NT2/D1 (cell line): ENCODE measurements at regions not wholly inside any gene's neighbourhood (a gene's known extent, or its start where the extent isn't known, plus 50 kb on each side); places are given as distances from the start of the nearest gene placed in this dataset.

Experiments
- DNase-seq: peaks from one replicate; pipeline ENCODE4 v3.0.0-alpha.2; 2011; ENCODE audit warnings: low read depth, low spot score
- H3K27me3 ChIP-seq: 2 replicates; pipeline ENCODE4 v1.6.0; 2011; ENCODE audit warnings: mild to moderate bottlenecking; ENCODE audit not compliant: insufficient read length, insufficient read depth
- H3K36me3 ChIP-seq: 2 replicates; pipeline ENCODE4 v1.6.1; 2011; ENCODE audit warnings: mild to moderate bottlenecking, low read length, mixed read lengths; ENCODE audit not compliant: insufficient read depth, insufficient read length
- H3K4me1 ChIP-seq: 2 replicates; pipeline ENCODE4 v1.5.1; 2011; ENCODE audit not compliant: insufficient read depth, insufficient read length
- H3K4me3 ChIP-seq: 2 replicates; pipeline ENCODE4 v1.5.1; 2011; ENCODE audit warnings: low read depth; ENCODE audit not compliant: insufficient read length
- H3K9ac ChIP-seq: 2 replicates; pipeline ENCODE4 v1.6.0; 2011; ENCODE audit warnings: low read depth; ENCODE audit not compliant: insufficient read length
- H3K9me3 ChIP-seq: 2 replicates; pipeline ENCODE4 v1.5.1; 2011; ENCODE audit warnings: mild to moderate bottlenecking, low read length; ENCODE audit not compliant: insufficient read depth
- SUZ12 ChIP-seq: IDR thresholded peaks from 2 replicates; pipeline ENCODE4 v1.6.1; 2011; ENCODE audit not compliant: insufficient read length, insufficient read depth; ENCODE audit errors: extremely low read depth
- YY1 ChIP-seq: IDR thresholded peaks from 2 replicates; pipeline ENCODE4 v1.6.1; 2011; ENCODE audit not compliant: insufficient read length, insufficient read depth
- ZNF274 ChIP-seq: IDR thresholded peaks from 2 replicates; pipeline ENCODE4 v1.6.1; 2011; ENCODE audit warnings: mild to moderate bottlenecking, low read depth, low read length

DNA sequence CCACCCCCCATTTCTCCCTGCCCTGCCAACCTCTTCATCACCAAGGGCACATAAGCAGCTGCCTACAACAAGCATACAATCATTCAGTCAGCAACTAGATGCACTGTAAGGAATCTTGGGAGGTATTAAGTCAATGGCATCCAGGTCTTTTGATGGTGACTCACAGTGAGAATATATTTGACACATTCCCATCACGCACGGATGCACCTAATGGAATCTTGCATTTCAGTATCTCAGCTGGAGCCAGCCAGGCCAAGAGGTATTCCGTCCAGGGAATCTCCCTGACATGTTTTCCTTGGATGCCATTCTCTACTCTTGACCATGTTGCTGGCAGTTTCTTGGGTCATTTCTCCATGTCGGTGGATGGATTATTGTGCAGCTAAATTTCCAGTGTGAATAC lies 73.9 kb upstream of the CAPRIN2 start:
- DNase-seq, result no peak
- no peaks in the 10 kb centered on the region for H3K4me1 ChIP-seq
- H3K27me3 ChIP-seq, result peaks cover 34% of the 10 kb centered on the region
- H3K9ac ChIP-seq, result no peak overlapping the region
- no peaks in the 10 kb centered on the region for H3K36me3 ChIP-seq
- TF ChIP-seq SUZ12 (no peak), YY1 (no peak), ZNF274 (no peak)
- H3K9me3 ChIP-seq, result peaks cover 8% of the 10 kb centered on the region; the same call in 1 of the 2 replicates
- no peak overlapping the region for H3K4me3 ChIP-seq

DNA sequence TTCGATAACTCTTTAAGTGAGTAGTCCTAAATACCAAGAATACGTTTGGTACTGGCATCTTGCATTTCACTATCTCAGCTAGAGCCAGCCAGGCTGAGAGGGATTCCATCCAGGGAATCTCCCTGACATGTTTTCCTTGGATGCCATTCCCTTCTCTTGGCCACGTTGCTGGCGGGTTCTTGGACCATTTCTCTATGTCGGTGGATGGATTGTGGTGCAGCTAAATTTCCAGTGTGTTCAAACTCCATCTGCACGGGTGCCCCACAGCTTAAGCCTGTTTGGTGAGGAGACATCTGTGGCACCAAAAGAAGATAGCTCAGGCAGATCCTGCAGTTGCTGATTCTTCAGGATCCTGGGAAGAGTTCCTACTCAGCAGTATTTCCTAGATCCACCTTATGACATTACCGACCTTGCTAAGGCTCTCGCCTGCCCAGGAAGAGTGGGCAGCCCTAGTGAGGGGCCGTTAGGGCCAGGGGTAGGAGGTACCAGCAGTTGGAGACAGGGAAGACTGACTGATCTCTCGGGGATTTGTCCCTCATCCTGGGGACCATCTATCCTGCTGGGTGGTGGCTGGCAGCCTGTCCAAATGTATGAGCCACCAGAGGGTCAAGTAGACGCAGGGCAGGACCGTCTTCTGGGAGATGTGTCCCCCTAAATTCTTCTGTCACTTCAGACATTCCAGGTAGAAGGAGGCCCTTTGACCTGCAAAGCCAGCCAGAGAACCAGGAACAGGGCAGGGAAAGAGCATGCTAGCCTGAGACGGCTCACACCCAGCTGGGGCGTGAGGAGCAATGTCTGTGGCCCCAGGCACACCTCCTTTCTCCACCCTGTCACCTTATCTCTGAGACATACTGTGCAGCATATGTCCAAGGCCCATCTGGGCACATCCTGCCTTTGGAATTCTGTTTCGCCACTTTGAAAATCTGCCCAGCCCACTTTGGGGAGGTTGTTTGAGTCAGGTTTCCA lies 72.6 kb upstream of the CAPRIN2 start:
- no peaks in the 10 kb centered on the region for H3K9me3 ChIP-seq
- H3K36me3 ChIP-seq, result no peaks in the 10 kb centered on the region
- TF ChIP-seq SUZ12 (no peak), YY1 (no peak), ZNF274 (no peak)
- no peak for DNase-seq
- no peak overlapping the region for H3K4me3 ChIP-seq
- no peaks in the 10 kb centered on the region for H3K4me1 ChIP-seq
- H3K27me3 ChIP-seq, result peaks cover 39% of the 10 kb centered on the region
- no peak overlapping the region for H3K9ac ChIP-seq

DNA sequence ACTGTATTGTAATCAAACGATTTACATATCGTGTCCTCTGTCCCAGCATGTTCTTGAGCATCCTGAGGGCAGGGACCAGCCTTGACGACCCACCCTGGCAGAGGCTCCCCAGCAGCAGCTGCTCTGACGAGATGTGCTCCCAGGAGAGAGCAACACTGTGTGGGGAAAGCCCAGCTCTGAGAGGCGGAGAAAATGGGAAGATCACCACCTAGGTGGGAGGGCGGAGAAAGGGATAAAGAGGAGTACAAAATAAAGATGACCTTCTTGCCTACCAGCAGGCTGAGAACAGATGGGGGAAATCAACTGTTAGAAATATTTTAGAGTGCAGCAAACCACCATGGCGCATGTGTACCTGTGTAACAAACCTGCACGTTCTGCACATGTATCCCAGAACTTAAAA lies 71.5 kb upstream of the CAPRIN2 start:
- no peak for DNase-seq
- Histone ChIP-seq H3K9ac (no peak overlapping the region), H3K4me1 (no peaks in the 10 kb centered on the region), H3K36me3 (no peaks in the 10 kb centered on the region), H3K9me3 (no peaks in the 10 kb centered on the region), H3K27me3 (peaks cover 39% of the 10 kb centered on the region), H3K4me3 (no peak overlapping the region)
- TF ChIP-seq ZNF274 (no peak), YY1 (no peak), SUZ12 (no peak)

DNA sequence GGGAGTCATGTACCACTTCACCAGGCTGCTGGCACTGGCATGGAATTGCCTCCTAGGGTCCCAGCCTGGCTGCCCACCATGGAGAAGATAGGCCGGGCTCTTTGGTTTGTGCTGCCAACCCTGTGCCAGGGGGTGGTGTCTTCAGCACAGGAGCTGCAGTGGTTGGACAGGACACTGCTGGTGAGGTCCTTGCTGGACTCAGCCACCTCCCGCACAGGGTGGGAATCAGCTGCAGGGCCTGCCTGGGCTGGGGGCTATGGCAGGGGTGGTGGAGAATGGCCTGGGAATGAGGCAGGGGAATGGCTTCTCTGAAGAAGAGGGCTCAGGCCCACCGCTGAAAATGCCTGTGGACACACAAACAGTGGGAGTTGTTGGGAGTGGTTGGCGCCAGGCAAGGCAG lies 70.6 kb upstream of the CAPRIN2 start:
- TF ChIP-seq SUZ12 (no peak), YY1 (no peak), ZNF274 (no peak)
- H3K9me3 ChIP-seq, result no peaks in the 10 kb centered on the region
- no peaks in the 10 kb centered on the region for H3K36me3 ChIP-seq
- no peak overlapping the region for H3K4me3 ChIP-seq
- DNase-seq, result no peak
- H3K27me3 ChIP-seq, result peaks cover 39% of the 10 kb centered on the region
- no peaks in the 10 kb centered on the region for H3K4me1 ChIP-seq
- no peak overlapping the region for H3K9ac ChIP-seq

DNA sequence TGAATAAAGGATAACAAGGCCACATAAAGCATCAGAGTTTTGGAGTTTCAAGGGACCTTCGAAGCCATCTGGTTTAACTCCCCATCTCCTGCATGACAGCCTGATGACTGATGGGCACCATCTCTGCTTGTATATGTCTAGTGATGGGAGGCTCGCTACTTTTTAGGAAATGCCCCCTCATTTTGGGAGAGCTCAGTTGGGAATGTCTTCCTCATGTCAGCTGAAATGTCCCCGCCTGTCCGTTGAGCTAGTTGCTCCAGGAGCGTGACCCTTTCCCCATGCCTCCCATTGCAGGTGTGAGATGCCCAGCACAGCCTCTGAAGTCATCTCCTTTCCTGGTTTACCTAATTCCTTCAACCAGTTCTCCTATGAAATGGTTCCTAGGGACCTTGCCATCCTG lies 69.6 kb upstream of the CAPRIN2 start:
- Histone ChIP-seq H3K9me3 (no peaks in the 10 kb centered on the region), H3K36me3 (no peaks in the 10 kb centered on the region), H3K9ac (no peak overlapping the region), H3K4me1 (no peaks in the 10 kb centered on the region), H3K27me3 (peaks cover 36% of the 10 kb centered on the region), H3K4me3 (no peak overlapping the region)
- TF ChIP-seq YY1 (no peak), ZNF274 (no peak), SUZ12 (no peak)
- DNase-seq, result no peak

DNA sequence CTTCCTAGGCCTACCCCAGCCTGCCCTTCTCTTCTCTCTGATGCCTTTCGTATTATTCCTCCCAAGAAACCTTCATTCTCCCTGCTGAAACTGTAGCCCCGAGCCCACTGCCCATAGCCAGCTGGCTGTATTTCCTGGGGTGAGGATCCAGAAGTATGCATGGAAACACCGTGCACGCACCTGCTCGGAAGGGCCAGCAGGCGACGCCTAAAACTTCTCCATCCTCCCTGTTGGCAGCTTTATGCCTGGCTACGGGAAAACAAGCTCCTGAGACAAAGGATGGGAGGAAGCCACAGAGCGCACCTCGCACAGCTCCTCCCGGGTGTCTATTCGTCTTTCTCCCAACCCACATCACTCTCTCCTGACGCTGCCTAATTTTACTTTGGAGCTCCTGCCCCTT lies 69.0 kb upstream of the CAPRIN2 start:
- TF ChIP-seq ZNF274, result no peak
- no peak for TF ChIP-seq YY1
- no peak for TF ChIP-seq SUZ12
- Histone ChIP-seq H3K9ac (peak overlapping the region; percentile 52), H3K4me1 (no peaks in the 10 kb centered on the region), H3K27me3 (peaks cover 36% of the 10 kb centered on the region), H3K36me3 (no peaks in the 10 kb centered on the region), H3K9me3 (no peaks in the 10 kb centered on the region), H3K4me3 (peak overlapping the region; percentile 67)
- no peak for DNase-seq

DNA sequence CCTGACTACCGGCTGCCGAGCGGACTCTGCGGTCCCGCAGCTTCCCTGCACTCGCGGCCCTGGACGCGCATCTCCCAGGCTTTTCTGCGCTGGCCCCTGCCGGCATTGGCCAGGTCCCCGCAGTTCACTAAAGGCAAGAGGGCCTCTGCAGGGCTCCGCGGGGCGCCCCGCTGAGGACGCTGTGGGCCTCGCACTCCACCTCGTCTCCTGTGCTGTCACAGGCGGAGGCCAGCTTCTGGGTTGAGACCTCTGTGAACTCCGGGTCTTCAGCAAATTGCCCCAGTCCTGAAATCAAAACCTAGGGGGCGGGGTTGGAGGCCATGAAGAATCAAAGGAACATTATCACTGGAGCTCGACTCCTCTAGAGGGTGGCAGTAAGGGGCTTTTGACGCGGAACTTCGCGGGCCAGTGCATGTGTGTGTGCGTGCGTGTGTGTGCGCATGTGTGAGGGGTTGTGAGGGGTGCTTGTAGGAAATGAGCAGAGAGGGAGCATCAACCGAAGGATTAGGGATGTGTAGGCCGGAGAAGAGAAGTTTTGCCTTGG lies 68.5 kb upstream of the CAPRIN2 start:
- TF ChIP-seq YY1 (no peak), ZNF274 (no peak), SUZ12 (no peak)
- Histone ChIP-seq H3K9me3 (no peaks in the 10 kb centered on the region), H3K9ac (peak overlapping the region; percentile 86), H3K4me3 (peak overlapping the region; percentile 67), H3K27me3 (peaks cover 36% of the 10 kb centered on the region), H3K4me1 (no peaks in the 10 kb centered on the region), H3K36me3 (no peaks in the 10 kb centered on the region)
- DNase-seq, result peak; percentile 58
